LNCaP clone FGC (cell line): ENCODE measurements at regions not wholly inside any gene's neighbourhood (a gene's known extent, or its start where the extent isn't known, plus 50 kb on each side); places are given as distances from the start of the nearest gene placed in this dataset.
A peak's percentile ranks its signal among the peaks of the same experiment; 100 is the strongest.

ENCODE experiments used
- DNase-seq: peaks from one replicate; pipeline ENCODE4 v3.0.0-alpha.2; 2011; ENCODE audit warnings: low read depth
- H3K4me3 ChIP-seq: 2 replicates; pipeline ENCODE4 v1.5.1; 2011; ENCODE audit warnings: mild to moderate bottlenecking, low read depth, low read length, control low read depth
- CTCF ChIP-seq: IDR thresholded peaks from 2 replicates; pipeline ENCODE4 v1.5.1; 2012; ENCODE audit warnings: mild to moderate bottlenecking; ENCODE audit not compliant: control insufficient read depth, insufficient read depth; ENCODE audit errors: extremely low read depth

GRCh38 chr9:108117306-108117705 is 627.7 kb upstream of the KLF4 start:
- TF ChIP-seq CTCF: no peak
- DNase-seq: no peak

GRCh38 chr9:108113596-108113995 is 624.0 kb upstream of the KLF4 start:
- no peak for DNase-seq
- no peak for TF ChIP-seq CTCF
- H3K4me3 ChIP-seq: no peak overlapping the region

More at GRCh38 chr9:108117306-108117705, 627.7 kb upstream of the KLF4 start:
- H3K4me3 ChIP-seq: no peak overlapping the region

- no peak for TF ChIP-seq CTCF
- no peak overlapping the region for H3K4me3 ChIP-seq
- DNase-seq: no peak
Measured at GRCh38 chr9:108109927-108110690, 620.5 kb upstream of the KLF4 start.

GRCh38 chr9:108108852-108109448 is 619.4 kb upstream of the KLF4 start:
- peak; percentile 25 for DNase-seq
- no peak for TF ChIP-seq CTCF
- H3K4me3 ChIP-seq: no peak overlapping the region

GRCh38 chr9:108108280-108108851 is 618.8 kb upstream of the KLF4 start:
- peak; percentile 58 for DNase-seq
- H3K4me3 ChIP-seq: no peak overlapping the region
- no peak for TF ChIP-seq CTCF

GRCh38 chr9:108105885-108106284 is 616.3 kb upstream of the KLF4 start:
- TF ChIP-seq CTCF: no peak

More at GRCh38 chr9:108105885-108106284, 616.3 kb upstream of the KLF4 start:
- no peak for DNase-seq
- no peak overlapping the region for H3K4me3 ChIP-seq
